ENCODE measurements at regions not wholly inside any gene's neighbourhood (a gene's known extent, or its start where the extent isn't known, plus 50 kb on each side); places are given as distances from the start of the nearest gene placed in this dataset.

GRCh38 chr6:71810880-71811279 lies 75.5 kb upstream of the RIMS1 start:
- TF ChIP-seq BHLHE40 (IDR thresholded peaks at IDR 0.05; ENCODE audit: borderline replicate concordance in 1 of 2, low read depth in 2 of 2, low read length in 1 of 2), result no peak
- TF ChIP-seq ESRRA (IDR thresholded peaks at IDR 0.05; ENCODE audit: low read length), result no peak
- TF ChIP-seq ZNF274 (IDR thresholded peaks at IDR 0.05; ENCODE audit: insufficient read depth, insufficient read length), result no peak
- no peak for TF ChIP-seq E2F8 (IDR thresholded peaks at IDR 0.05; ENCODE audit: low read depth, partially characterized antibody)
